Mucosa of descending colon (tissue), 3 donors: ENCODE measurements at regions not wholly inside any gene's neighbourhood (a gene's known extent, or its start where the extent isn't known, plus 50 kb on each side); places are given as distances from the start of the nearest gene placed in this dataset.

Experiments
- ATAC-seq: fragments of 200-7000 bp; cut with Tn5 transposase; one replicate; pipeline ENCODE4 v1.9.1; 2020; ENCODE audit warnings: mild to moderate bottlenecking, moderate library complexity
- DNase-seq, 3 donors: peaks; one replicate each; pipeline ENCODE4 v3.0.0-alpha.2; 2020
- H3K36me3 ChIP-seq: fragments of 200-600 bp; one replicate; pipeline ENCODE4 v1.8.0; 2021; ENCODE audit warnings: low read depth, mild to moderate bottlenecking
- H3K4me1 ChIP-seq: fragments of 200-600 bp; one replicate; pipeline ENCODE4 v1.8.0; 2021; ENCODE audit warnings: low read depth, mild to moderate bottlenecking
- H3K4me3 ChIP-seq: fragments of 200-600 bp; one replicate; pipeline ENCODE4 v1.8.0; 2021; ENCODE audit warnings: mild to moderate bottlenecking
- H3K9me3 ChIP-seq: fragments of 200-600 bp; one replicate; pipeline ENCODE4 v1.8.0; 2021; ENCODE audit warnings: mild to moderate bottlenecking
- CTCF ChIP-seq: fragments of 200-600 bp; IDR thresholded peaks from one replicate; pipeline ENCODE4 v1.8.0; 2022; ENCODE audit warnings: antibody characterized with exemption, mild to moderate bottlenecking
- intact Hi-C, 2 donors: fragments of 100-400 bp; cut with DNase I in 1 of 2; cut with micrococcal nuclease in 1 of 2; formaldehyde crosslinking; loops; one replicate each; pipeline versions ENCODE4 v1.11.0 to v1.11.1; 2022; cut with DNase I, micrococcal nuclease
- donor health status: DM: no; HTN: no; CAD: no; lungs with moderate emphysema.
- donor health status: DM: no; HTN: no; CAD: no.
- donor health status: DM: no; HTN: yes; CAD: no.

GRCh38 chr9:18365651-18366050 lies 108.3 kb upstream of the ADAMTSL1 start:
- Histone ChIP-seq H3K4me3 (no peak overlapping the region), H3K9me3 (no peaks in the 10 kb centered on the region), H3K36me3 (no peaks in the 10 kb centered on the region), H3K4me1 (peaks cover 10% of the 10 kb centered on the region)
- ATAC-seq = no peak
- intact Hi-C loops = no loop called here
- TF ChIP-seq CTCF = no peak
- no peak for DNase-seq

DNA sequence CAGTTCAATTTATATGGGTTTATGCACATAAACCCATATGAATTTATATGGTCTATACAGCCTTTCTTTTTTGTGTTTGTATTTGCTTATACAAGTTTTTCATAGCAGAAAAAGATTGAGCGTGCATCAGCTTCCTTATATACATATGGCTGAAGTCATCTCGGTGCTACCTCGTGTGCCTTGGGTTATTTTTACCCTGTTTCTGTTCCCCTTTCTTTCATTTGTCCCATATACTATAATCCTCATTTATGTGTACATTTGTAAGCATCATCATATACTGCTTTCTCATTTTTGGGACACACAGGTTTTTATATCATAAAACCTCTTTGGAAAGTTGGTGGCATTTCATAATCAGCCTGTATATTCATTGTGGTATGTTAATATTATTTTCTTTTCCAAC lies 107.8 kb upstream of the ADAMTSL1 start:
- ATAC-seq = no peak
- intact Hi-C loops = no loop called here
- no peak for DNase-seq
- no peak for TF ChIP-seq CTCF
- Histone ChIP-seq H3K9me3 (no peaks in the 10 kb centered on the region), H3K4me3 (no peak overlapping the region), H3K36me3 (no peaks in the 10 kb centered on the region), H3K4me1 (peaks cover 10% of the 10 kb centered on the region)

- no peaks in the 10 kb centered on the region for H3K9me3 ChIP-seq
- H3K4me1 ChIP-seq = peaks cover 2% of the 10 kb centered on the region
- TF ChIP-seq CTCF = no peak
- ATAC-seq (no peak), DNase-seq (no peak)
- intact Hi-C loops = no loop called here
- H3K4me3 ChIP-seq = no peak overlapping the region
- no peaks in the 10 kb centered on the region for H3K36me3 ChIP-seq
Measured at GRCh38 chr9:18368206-18368605, 105.7 kb upstream of the ADAMTSL1 start.

DNA sequence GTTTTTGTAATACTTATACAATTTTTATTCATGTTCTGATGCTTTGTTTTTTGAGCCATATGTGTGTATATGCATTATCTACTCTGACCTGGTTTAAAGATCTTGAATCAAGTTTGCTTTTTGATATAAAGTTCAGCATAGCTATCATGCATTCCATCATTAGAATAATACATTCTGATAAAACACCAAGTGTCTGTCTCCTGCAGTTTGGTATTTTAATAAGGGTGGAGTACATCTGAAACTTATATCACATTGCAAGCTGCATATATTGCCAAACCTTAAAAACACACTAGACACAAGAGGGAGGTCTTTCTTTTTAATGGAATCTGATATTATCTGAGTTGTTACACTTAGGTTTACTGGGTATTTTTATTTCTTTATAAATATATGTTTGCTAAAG lies 102.8 kb upstream of the ADAMTSL1 start:
- no peak for TF ChIP-seq CTCF
- DNase-seq (no peak), ATAC-seq (no peak)
- intact Hi-C loops = no loop called here
- Histone ChIP-seq H3K4me3 (no peak overlapping the region), H3K9me3 (peaks cover 6% of the 10 kb centered on the region), H3K4me1 (no peaks in the 10 kb centered on the region), H3K36me3 (no peaks in the 10 kb centered on the region)

- Histone ChIP-seq H3K36me3 (no peaks in the 10 kb centered on the region), H3K9me3 (peaks cover 6% of the 10 kb centered on the region), H3K4me1 (no peaks in the 10 kb centered on the region), H3K4me3 (no peak overlapping the region)
- intact Hi-C loops = no loop called here
- DNase-seq (no peak), ATAC-seq (no peak)
- TF ChIP-seq CTCF = no peak
Measured at GRCh38 chr9:18371621-18372020, 102.3 kb upstream of the ADAMTSL1 start.

GRCh38 chr9:18379073-18379811 lies 94.7 kb upstream of the ADAMTSL1 start:
- DNase-seq = no peak
- no peak for ATAC-seq
- Histone ChIP-seq H3K4me1 (no peaks in the 10 kb centered on the region), H3K36me3 (no peaks in the 10 kb centered on the region), H3K9me3 (peaks cover 6% of the 10 kb centered on the region), H3K4me3 (no peak overlapping the region)
- intact Hi-C loops = no loop called here
- TF ChIP-seq CTCF = no peak
